Liver (tissue), 7 donors: ENCODE measurements at regions not wholly inside any gene's neighbourhood (a gene's known extent, or its start where the extent isn't known, plus 50 kb on each side); places are given as distances from the start of the nearest gene placed in this dataset.
"Not testable (repeated sequence)": the region's sequence is repeated elsewhere in the genome, so short reads cannot be mapped to it uniquely, and the experiment has no call there.

ENCODE experiments used
- DNase-seq: peaks from one replicate; pipeline ENCODE4 v3.0.0-alpha.2; 2017; ENCODE audit warnings: low spot score
- H3K27ac ChIP-seq, 2 donors: one replicate each; pipeline ENCODE4 v1.7.0; 2013; ENCODE audit warnings: inconsistent platforms in 2 of 2, low read length in 2 of 2, control low read depth in 1 of 2, low read depth in 1 of 2, mild to moderate bottlenecking in 1 of 2
- H3K27me3 ChIP-seq, 4 donors: one replicate each; pipeline versions ENCODE4 v1.6.1 to v1.7.0; 2013; ENCODE audit warnings: low read length in 3 of 4, inconsistent platforms in 1 of 4, mild to moderate bottlenecking in 1 of 4, moderate library complexity in 1 of 4; ENCODE audit not compliant: control insufficient read depth in 4 of 4, insufficient read depth in 4 of 4
- H3K36me3 ChIP-seq, 4 donors: one replicate each; pipeline versions ENCODE4 v1.6.1 to v1.7.0; 2013; ENCODE audit warnings: low read length in 3 of 4, mild to moderate bottlenecking in 3 of 4, low read depth in 1 of 4, moderate library complexity in 1 of 4; ENCODE audit not compliant: control insufficient read depth in 4 of 4, insufficient read depth in 3 of 4
- H3K4me1 ChIP-seq, 4 donors: one replicate each; pipeline versions ENCODE4 v1.6.1 to v1.7.0; 2013; ENCODE audit warnings: low read length in 3 of 4, mild to moderate bottlenecking in 3 of 4, moderate library complexity in 1 of 4; ENCODE audit not compliant: control insufficient read depth in 4 of 4, insufficient read depth in 4 of 4
- H3K4me3 ChIP-seq, 3 donors: one replicate each; pipeline versions ENCODE4 v1.6.1 to v1.7.0; 2013; ENCODE audit warnings: low read length in 3 of 3, control low read depth in 1 of 3, low read depth in 1 of 3, mild to moderate bottlenecking in 1 of 3
- H3K9ac ChIP-seq, 2 donors: one replicate each; pipeline ENCODE4 v1.7.0; 2013; ENCODE audit warnings: low read length in 2 of 2, mild to moderate bottlenecking in 2 of 2, moderate library complexity in 2 of 2, control low read depth in 1 of 2, low read depth in 1 of 2
- H3K9me3 ChIP-seq, 4 donors: one replicate each; pipeline versions ENCODE4 v1.6.1 to v1.7.0; 2013; ENCODE audit warnings: low read length in 3 of 4; ENCODE audit not compliant: control insufficient read depth in 4 of 4
- ATF3 ChIP-seq: IDR thresholded peaks from 2 replicates; pipeline ENCODE4 v1.6.1; 2016; ENCODE audit warnings: antibody characterized with exemption
- EGR1 ChIP-seq, 2 donors: IDR thresholded peaks; 2 replicates each; pipeline ENCODE4 v1.6.1; 2016 to 2018; ENCODE audit warnings: antibody characterized with exemption in 2 of 2, low read depth in 2 of 2
- FOXA1 ChIP-seq: IDR thresholded peaks from 2 replicates; pipeline ENCODE4 v1.6.1; 2016; ENCODE audit warnings: antibody characterized with exemption
- GABPA ChIP-seq, 2 donors: IDR thresholded peaks in 1 of 2; conservative IDR thresholded peaks in 1 of 2; 2 replicates each; pipeline ENCODE4 v1.6.1; 2016; ENCODE audit warnings: antibody characterized with exemption in 2 of 2, mild to moderate bottlenecking in 1 of 2, moderate library complexity in 1 of 2
- MAX ChIP-seq: IDR thresholded peaks from 2 replicates; pipeline ENCODE4 v1.6.1; 2016; ENCODE audit warnings: antibody characterized with exemption
- NR2F2 ChIP-seq: IDR thresholded peaks from 2 replicates; pipeline ENCODE4 v1.6.1; 2016; ENCODE audit warnings: antibody characterized with exemption
- REST ChIP-seq: IDR thresholded peaks from 2 replicates; pipeline ENCODE4 v1.6.1; 2016; ENCODE audit warnings: antibody characterized with exemption, mild to moderate bottlenecking
- SP1 ChIP-seq: IDR thresholded peaks from 2 replicates; pipeline ENCODE4 v1.6.1; 2018; ENCODE audit warnings: antibody characterized with exemption, mild to moderate bottlenecking
- TAF1 ChIP-seq: conservative IDR thresholded peaks from 2 replicates; pipeline ENCODE4 v1.6.1; 2016; ENCODE audit warnings: antibody characterized with exemption, mild to moderate bottlenecking
- YY1 ChIP-seq: IDR thresholded peaks from 2 replicates; pipeline ENCODE4 v1.6.1; 2016; ENCODE audit warnings: antibody characterized with exemption, mild to moderate bottlenecking
- ZBTB33 ChIP-seq: IDR thresholded peaks from 2 replicates; pipeline ENCODE4 v1.6.1; 2016; ENCODE audit warnings: antibody characterized with exemption
- WGBS: extraction: QIAGEN DNeasy Blood & Tissue Kit; methylation state at CpG from one replicate; pipeline ENCODE4 v1.1.7; 2013; 5-methylcytosine and 5-hydroxymethylcytosine counted together
- donor health status: healthy.
- donor health status: healthy.
- donor health status: healthy.
- donor health status: healthy.

GRCh38 chr6:28825732-28826293 is 98.0 kb downstream of the TRIM27 start:
- Histone ChIP-seq H3K27ac (no peak overlapping the region), H3K9me3 (no peaks in the 10 kb centered on the region), H3K4me1 (peaks cover 0 to 2% (median 0%) of the 10 kb centered on the region in 4 donors), H3K36me3 (no peaks in the 10 kb centered on the region), H3K9ac (no peak overlapping the region), H3K4me3 (no peak overlapping the region), H3K27me3 (peaks cover 0 to 26% (median 9%) of the 10 kb centered on the region in 4 donors)
- TF ChIP-seq TAF1, result no peak
- TF ChIP-seq SP1, result no peak
- WGBS, result 12% methylated on average over 16 of the region's 16 CpGs
- DNase-seq, result no peak

- not testable (repeated sequence) for H3K4me3 ChIP-seq, H3K36me3 ChIP-seq, H3K4me1 ChIP-seq, H3K9me3 ChIP-seq, H3K27ac ChIP-seq, DNase-seq, H3K9ac ChIP-seq
- H3K27me3 ChIP-seq, result peaks cover 0 to 11% (median 0%) of the 10 kb centered on the region in 4 donors
- WGBS, result 79% methylated on average over 6 of the region's 6 CpGs
These were observed 92.1 kb downstream of the TRIM27 start for GRCh38 chr6:28831683-28832082.

- H3K4me3 ChIP-seq, H3K9me3 ChIP-seq, H3K27me3 ChIP-seq, H3K9ac ChIP-seq, H3K36me3 ChIP-seq, H3K27ac ChIP-seq, DNase-seq: not testable (repeated sequence)
- H3K4me1 ChIP-seq, result peaks cover 0 to 14% (median 11%) of the 10 kb centered on the region in 4 donors
- WGBS, result 37% methylated on average over 21 of the region's 21 CpGs
These were observed 87.1 kb downstream of the TRIM27 start for GRCh38 chr6:28836703-28837102.

- Histone ChIP-seq H3K27me3 (peaks cover 0 to 9% (median under 1%) of the 10 kb centered on the region in 4 donors), H3K9ac (peak overlapping the region; percentile 79 to 85), H3K36me3 (no peaks in the 10 kb centered on the region), H3K9me3 (no peaks in the 10 kb centered on the region), H3K27ac (peak overlapping the region; percentile 76 to 84), H3K4me1 (peaks cover 0 to 14% (median 11%) of the 10 kb centered on the region in 4 donors), H3K4me3 (peak overlapping the region; percentile 63 to 96 (median 81))
- DNase-seq, result peak; percentile 84
- TF ChIP-seq MAX (peak; percentile 95), ATF3 (peak; percentile 100), GABPA (IDR thresholded peaks at IDR 0.05 in 1 of 2, conservative IDR thresholded peaks at IDR 0.05 in 1 of 2) (no peak), NR2F2 (no peak), YY1 (peak; percentile 49), ZBTB33 (peak; percentile 29), TAF1 (no peak), FOXA1 (no peak), EGR1 (IDR thresholded peaks at IDR 0.05; ENCODE audit: low read depth in 2 of 2) (peak in 1 of 2 donors; percentile 59), REST (no peak)
- 2% methylated on average over 11 of the region's 11 CpGs for WGBS
These were observed 85.5 kb downstream of the TRIM27 start for GRCh38 chr6:28838289-28838633.
